ENCODE measurements at regions not wholly inside any gene's neighbourhood (a gene's known extent, or its start where the extent isn't known, plus 50 kb on each side); places are given as distances from the start of the nearest gene placed in this dataset.

GRCh38 chr2:139622691-139623090 is 842.5 kb upstream of the NXPH2 start:
- Histone ChIP-seq H3K79me2 (ENCODE audit: insufficient read depth, low read depth) (no peaks in the 10 kb centered on the region), H3K4me2 (no peak overlapping the region)

GRCh38 chr2:139617747-139618146 is 837.6 kb upstream of the NXPH2 start:
- Histone ChIP-seq H4K20me1 (ENCODE audit: insufficient read depth) (no peaks in the 10 kb centered on the region), H3K27me3 (ENCODE audit: insufficient read depth, low read depth) (no peaks in the 10 kb centered on the region), H3K4me1 (ENCODE audit: low read depth, poor library complexity, severe bottlenecking) (no peaks in the 10 kb centered on the region), H3K27ac (no peak overlapping the region), H3K4me3 (IDR thresholded peaks at IDR 0.05; ENCODE audit: insufficient read depth, low read depth, low read length) (no peak overlapping the region), H2AFZ (ENCODE audit: low read depth) (no peak overlapping the region), H3K79me2 (ENCODE audit: insufficient read depth, low read depth) (no peaks in the 10 kb centered on the region), H3K4me2 (no peak overlapping the region), H3K9ac (no peak overlapping the region), H3K36me3 (ENCODE audit: insufficient read depth) (no peaks in the 10 kb centered on the region)
- TF ChIP-seq CTCF (conservative IDR thresholded peaks at IDR 0.05; ENCODE audit: low read depth, low read length) = no peak

More at GRCh38 chr2:139622691-139623090, 842.5 kb upstream of the NXPH2 start:
- Histone ChIP-seq H3K27ac (no peak overlapping the region), H3K4me1 (ENCODE audit: low read depth, poor library complexity, severe bottlenecking) (no peaks in the 10 kb centered on the region), H2AFZ (ENCODE audit: low read depth) (no peak overlapping the region), H3K4me3 (IDR thresholded peaks at IDR 0.05; ENCODE audit: insufficient read depth, low read depth, low read length) (no peak overlapping the region), H3K36me3 (ENCODE audit: insufficient read depth) (no peaks in the 10 kb centered on the region), H3K9ac (no peak overlapping the region), H3K27me3 (ENCODE audit: insufficient read depth, low read depth) (no peaks in the 10 kb centered on the region), H4K20me1 (ENCODE audit: insufficient read depth) (no peaks in the 10 kb centered on the region)
- TF ChIP-seq CTCF (conservative IDR thresholded peaks at IDR 0.05; ENCODE audit: low read depth, low read length) = no peak

- no peak for TF ChIP-seq CTCF (conservative IDR thresholded peaks at IDR 0.05; ENCODE audit: low read depth, low read length)
- Histone ChIP-seq H3K36me3 (ENCODE audit: insufficient read depth) (no peaks in the 10 kb centered on the region), H3K4me2 (no peak overlapping the region), H3K27me3 (ENCODE audit: insufficient read depth, low read depth) (no peaks in the 10 kb centered on the region), H3K4me1 (ENCODE audit: low read depth, poor library complexity, severe bottlenecking) (no peaks in the 10 kb centered on the region), H3K9ac (no peak overlapping the region), H4K20me1 (ENCODE audit: insufficient read depth) (no peaks in the 10 kb centered on the region), H3K27ac (no peak overlapping the region), H3K79me2 (ENCODE audit: insufficient read depth, low read depth) (no peaks in the 10 kb centered on the region), H3K4me3 (IDR thresholded peaks at IDR 0.05; ENCODE audit: insufficient read depth, low read depth, low read length) (no peak overlapping the region), H2AFZ (ENCODE audit: low read depth) (no peak overlapping the region)
Observed at GRCh38 chr2:139613264-139613663, 833.1 kb upstream of the NXPH2 start.

GRCh38 chr2:139610512-139610911 is 830.3 kb upstream of the NXPH2 start:
- TF ChIP-seq CTCF (conservative IDR thresholded peaks at IDR 0.05; ENCODE audit: low read depth, low read length) = no peak
- Histone ChIP-seq H3K4me1 (ENCODE audit: low read depth, poor library complexity, severe bottlenecking) (no peaks in the 10 kb centered on the region), H2AFZ (ENCODE audit: low read depth) (no peak overlapping the region), H3K4me3 (IDR thresholded peaks at IDR 0.05; ENCODE audit: insufficient read depth, low read depth, low read length) (no peak overlapping the region), H4K20me1 (ENCODE audit: insufficient read depth) (no peaks in the 10 kb centered on the region), H3K4me2 (no peak overlapping the region), H3K27me3 (ENCODE audit: insufficient read depth, low read depth) (no peaks in the 10 kb centered on the region), H3K27ac (no peak overlapping the region), H3K36me3 (ENCODE audit: insufficient read depth) (no peaks in the 10 kb centered on the region), H3K9ac (no peak overlapping the region), H3K79me2 (ENCODE audit: insufficient read depth, low read depth) (no peaks in the 10 kb centered on the region)
